Rectal smooth muscle tissue (tissue), 1 donor: ENCODE measurements at regions not wholly inside any gene's neighbourhood (a gene's known extent, or its start where the extent isn't known, plus 50 kb on each side); places are given as distances from the start of the nearest gene placed in this dataset.

ENCODE experiments used
- H3K27ac ChIP-seq: one replicate; pipeline ENCODE4 v1.7.0; 2013; ENCODE audit warnings: low read depth, low read length, inconsistent platforms
- H3K27me3 ChIP-seq: one replicate; pipeline ENCODE4 v1.7.0; 2013; ENCODE audit warnings: low read length; ENCODE audit not compliant: control insufficient read depth, insufficient read depth
- H3K36me3 ChIP-seq: one replicate; pipeline ENCODE4 v1.7.0; 2013; ENCODE audit warnings: low read length; ENCODE audit not compliant: control insufficient read depth, insufficient read depth
- H3K4me1 ChIP-seq: one replicate; pipeline ENCODE4 v1.7.0; 2013; ENCODE audit warnings: low read length; ENCODE audit not compliant: control insufficient read depth, insufficient read depth
- H3K4me3 ChIP-seq: one replicate; pipeline ENCODE4 v1.7.0; 2013; ENCODE audit warnings: low read length
- H3K9ac ChIP-seq: one replicate; pipeline ENCODE4 v1.7.0; 2013; ENCODE audit warnings: low read length

DNA sequence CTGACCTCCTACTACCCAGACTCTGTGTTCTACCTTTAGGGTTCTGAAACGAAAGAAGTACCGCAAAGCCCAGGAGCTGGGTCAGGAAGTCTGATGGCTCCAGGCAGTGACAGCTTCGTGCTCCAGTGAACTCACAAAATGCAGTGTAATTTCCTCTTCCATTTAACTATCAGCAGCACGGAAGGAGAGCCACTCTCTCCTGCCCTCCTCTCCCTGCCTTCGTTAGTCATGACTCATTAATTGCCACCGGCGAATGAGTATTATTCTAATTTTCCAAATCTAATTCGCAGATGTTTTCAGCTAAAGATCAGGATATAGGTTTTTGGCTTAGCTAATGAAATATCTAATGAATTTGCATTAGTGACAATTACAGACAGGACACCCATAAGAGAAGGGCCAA lies 1262.0 kb downstream of the TYW1 start:
- Histone ChIP-seq H3K27ac (no peak overlapping the region), H3K9ac (no peak overlapping the region), H3K4me1 (no peaks in the 10 kb centered on the region), H3K36me3 (no peaks in the 10 kb centered on the region), H3K27me3 (no peaks in the 10 kb centered on the region), H3K4me3 (no peak overlapping the region)

GRCh38 chr7:68265258-68265657 lies 1268.6 kb downstream of the TYW1 start:
- no peaks in the 10 kb centered on the region for H3K4me1 ChIP-seq
- H3K27me3 ChIP-seq = no peaks in the 10 kb centered on the region
- H3K27ac ChIP-seq = no peak overlapping the region
- H3K9ac ChIP-seq = no peak overlapping the region
- no peaks in the 10 kb centered on the region for H3K36me3 ChIP-seq
- no peak overlapping the region for H3K4me3 ChIP-seq

DNA sequence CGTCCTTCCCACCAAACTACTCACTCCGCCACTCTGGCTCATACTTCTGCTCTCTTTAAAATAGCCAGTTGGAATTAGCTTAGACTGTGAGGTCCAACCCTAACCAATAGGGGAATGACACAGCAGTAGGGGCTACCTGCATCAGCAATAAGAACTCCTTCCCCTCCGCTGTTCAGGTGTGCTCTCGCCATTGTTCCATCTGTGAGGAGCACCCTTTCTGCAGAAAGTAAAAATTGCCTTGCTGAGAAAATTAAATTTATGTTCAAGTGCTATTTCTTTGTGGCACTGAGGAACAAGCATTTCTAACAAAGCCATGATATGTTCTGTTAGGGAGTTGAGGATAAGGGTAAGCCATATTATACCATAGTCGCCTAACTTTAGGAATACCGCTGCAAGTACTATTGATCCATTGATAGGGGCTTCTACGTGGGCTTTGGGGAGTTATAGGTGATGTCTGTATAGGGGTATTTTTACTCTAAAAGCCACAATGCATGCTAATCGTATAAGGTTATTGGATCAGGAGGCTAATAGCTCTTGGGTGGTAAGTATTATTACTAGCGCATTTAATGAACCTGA lies 1269.5 kb downstream of the TYW1 start:
- H3K27ac ChIP-seq = no peak overlapping the region
- H3K9ac ChIP-seq = no peak overlapping the region
- no peaks in the 10 kb centered on the region for H3K36me3 ChIP-seq
- no peak overlapping the region for H3K4me3 ChIP-seq
- no peaks in the 10 kb centered on the region for H3K4me1 ChIP-seq
- H3K27me3 ChIP-seq = no peaks in the 10 kb centered on the region

DNA sequence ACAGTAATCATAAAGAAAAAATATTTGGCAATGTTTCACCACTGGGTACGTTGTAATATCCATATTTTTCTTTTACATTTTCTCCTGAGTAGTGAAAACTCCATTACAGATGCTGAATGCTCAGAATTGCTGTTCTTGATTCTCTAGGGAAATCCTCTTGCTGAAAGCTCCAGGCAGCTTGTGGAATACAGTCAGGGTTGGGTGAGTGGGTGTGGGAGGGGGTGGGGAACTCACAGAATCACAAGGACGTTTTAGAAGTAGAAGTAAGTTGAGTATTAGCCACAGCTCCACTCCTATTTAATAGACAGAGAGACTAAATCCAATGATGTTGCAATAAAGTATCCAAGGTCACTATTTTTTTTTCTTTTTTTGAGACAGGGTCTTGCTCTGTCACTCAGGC lies 1270.9 kb downstream of the TYW1 start:
- Histone ChIP-seq H3K27ac (no peak overlapping the region), H3K4me1 (no peaks in the 10 kb centered on the region), H3K9ac (no peak overlapping the region), H3K36me3 (no peaks in the 10 kb centered on the region), H3K27me3 (no peaks in the 10 kb centered on the region), H3K4me3 (no peak overlapping the region)

GRCh38 chr7:68269405-68269804 lies 1272.8 kb downstream of the TYW1 start:
- H3K27me3 ChIP-seq = no peaks in the 10 kb centered on the region
- H3K27ac ChIP-seq = no peak overlapping the region

DNA sequence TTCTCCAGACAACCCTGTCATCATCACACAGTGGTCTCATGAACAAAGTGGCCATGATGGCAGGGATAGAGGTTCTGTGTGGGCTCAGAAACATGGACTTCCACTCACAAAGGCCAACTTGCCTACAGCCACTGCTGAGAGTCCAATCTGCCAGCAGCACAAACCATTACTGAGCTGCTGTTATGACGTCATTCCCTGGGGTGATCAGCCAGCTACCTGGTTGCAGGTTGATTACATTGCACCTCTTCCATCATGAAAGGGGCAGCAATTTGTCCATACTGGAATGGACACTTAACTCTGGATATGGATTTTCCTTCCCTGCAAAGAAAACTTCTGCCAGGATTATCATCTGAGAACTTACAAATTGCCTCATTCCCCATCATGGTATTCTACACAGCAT lies 1275.9 kb downstream of the TYW1 start:
- H3K27me3 ChIP-seq = no peaks in the 10 kb centered on the region
- H3K36me3 ChIP-seq = no peaks in the 10 kb centered on the region
- no peak overlapping the region for H3K27ac ChIP-seq
- H3K9ac ChIP-seq = no peak overlapping the region
- no peaks in the 10 kb centered on the region for H3K4me1 ChIP-seq
- no peak overlapping the region for H3K4me3 ChIP-seq

More at GRCh38 chr7:68269405-68269804, 1272.8 kb downstream of the TYW1 start:
- no peak overlapping the region for H3K9ac ChIP-seq
- H3K4me3 ChIP-seq = no peak overlapping the region
- H3K4me1 ChIP-seq = no peaks in the 10 kb centered on the region
- H3K36me3 ChIP-seq = no peaks in the 10 kb centered on the region

GRCh38 chr7:68276725-68277124 lies 1280.1 kb downstream of the TYW1 start:
- no peaks in the 10 kb centered on the region for H3K36me3 ChIP-seq
- no peaks in the 10 kb centered on the region for H3K4me1 ChIP-seq
- H3K27ac ChIP-seq = no peak overlapping the region
- H3K27me3 ChIP-seq = no peaks in the 10 kb centered on the region
- no peak overlapping the region for H3K9ac ChIP-seq
- H3K4me3 ChIP-seq = no peak overlapping the region

DNA sequence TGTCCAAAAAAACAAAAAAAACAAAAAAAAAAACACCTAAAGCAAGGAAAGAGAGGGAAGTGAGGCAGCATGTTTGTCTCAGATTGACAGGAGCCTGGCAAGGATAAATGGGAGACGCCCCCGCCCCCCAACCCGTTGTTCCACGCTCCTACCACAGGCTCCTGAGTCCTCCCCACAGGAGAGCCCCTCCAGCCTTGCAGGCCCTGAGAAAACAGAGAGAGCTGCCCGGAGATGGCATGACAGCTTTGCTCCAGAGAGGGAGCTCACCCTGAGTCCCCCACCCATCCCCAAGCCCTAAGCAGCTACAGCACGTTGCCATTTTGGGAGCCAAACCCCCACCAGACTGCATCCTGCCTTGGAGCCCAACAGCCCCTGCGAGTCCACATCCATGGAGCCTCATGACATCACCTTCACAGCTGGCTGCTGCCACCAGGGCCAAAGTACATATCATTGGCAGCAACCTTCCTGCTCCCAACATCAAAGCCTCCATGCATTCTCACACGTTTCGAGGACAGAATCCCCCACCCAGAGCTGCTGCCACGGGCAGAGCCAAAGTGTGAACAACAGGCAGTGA lies 1283.3 kb downstream of the TYW1 start:
- no peaks in the 10 kb centered on the region for H3K27me3 ChIP-seq
- H3K4me3 ChIP-seq = no peak overlapping the region
- H3K36me3 ChIP-seq = no peaks in the 10 kb centered on the region
- H3K9ac ChIP-seq = no peak overlapping the region
- no peaks in the 10 kb centered on the region for H3K4me1 ChIP-seq
- no peak overlapping the region for H3K27ac ChIP-seq

GRCh38 chr7:68280931-68281330 lies 1284.3 kb downstream of the TYW1 start:
- Histone ChIP-seq H3K4me1 (no peaks in the 10 kb centered on the region), H3K4me3 (no peak overlapping the region)

DNA sequence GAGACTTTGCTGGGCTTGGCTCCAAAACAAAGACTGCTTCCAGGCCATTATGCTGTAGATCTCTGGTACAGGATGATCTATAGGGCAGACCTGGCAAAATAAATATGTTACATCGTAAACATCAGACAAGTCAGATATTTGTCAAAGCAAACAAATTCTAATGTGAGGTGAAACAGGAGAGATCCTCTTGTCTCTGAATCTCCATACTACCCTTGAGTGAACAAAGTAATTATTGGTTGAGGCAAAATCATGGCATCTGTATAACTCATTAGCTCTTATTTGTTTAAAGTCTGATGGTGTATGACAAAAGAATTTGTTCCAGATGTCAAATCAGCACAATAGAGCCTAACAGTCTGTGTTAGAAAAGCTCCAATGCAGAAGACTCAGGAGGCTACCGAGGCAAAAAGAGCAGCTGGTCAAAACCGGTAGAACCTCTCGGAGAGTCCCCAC lies 1291.5 kb downstream of the TYW1 start:
- Histone ChIP-seq H3K27me3 (no peaks in the 10 kb centered on the region), H3K4me3 (no peak overlapping the region), H3K4me1 (no peaks in the 10 kb centered on the region), H3K36me3 (no peaks in the 10 kb centered on the region), H3K9ac (no peak overlapping the region), H3K27ac (no peak overlapping the region)

More at GRCh38 chr7:68280931-68281330, 1284.3 kb downstream of the TYW1 start:
- H3K27ac ChIP-seq = no peak overlapping the region
- no peak overlapping the region for H3K9ac ChIP-seq
- H3K27me3 ChIP-seq = no peaks in the 10 kb centered on the region
- H3K36me3 ChIP-seq = no peaks in the 10 kb centered on the region

- H3K27me3 ChIP-seq = no peaks in the 10 kb centered on the region
Observed at GRCh38 chr7:68291710-68292109, 1295.1 kb downstream of the TYW1 start.

GRCh38 chr7:68295386-68295785 lies 1298.8 kb downstream of the TYW1 start:
- Histone ChIP-seq H3K4me1 (no peaks in the 10 kb centered on the region), H3K36me3 (no peaks in the 10 kb centered on the region), H3K4me3 (no peak overlapping the region), H3K27ac (no peak overlapping the region), H3K27me3 (no peaks in the 10 kb centered on the region), H3K9ac (no peak overlapping the region)

More at GRCh38 chr7:68291710-68292109, 1295.1 kb downstream of the TYW1 start:
- H3K9ac ChIP-seq = no peak overlapping the region
- H3K4me1 ChIP-seq = no peaks in the 10 kb centered on the region
- H3K27ac ChIP-seq = no peak overlapping the region
- H3K36me3 ChIP-seq = no peaks in the 10 kb centered on the region
- no peak overlapping the region for H3K4me3 ChIP-seq

DNA sequence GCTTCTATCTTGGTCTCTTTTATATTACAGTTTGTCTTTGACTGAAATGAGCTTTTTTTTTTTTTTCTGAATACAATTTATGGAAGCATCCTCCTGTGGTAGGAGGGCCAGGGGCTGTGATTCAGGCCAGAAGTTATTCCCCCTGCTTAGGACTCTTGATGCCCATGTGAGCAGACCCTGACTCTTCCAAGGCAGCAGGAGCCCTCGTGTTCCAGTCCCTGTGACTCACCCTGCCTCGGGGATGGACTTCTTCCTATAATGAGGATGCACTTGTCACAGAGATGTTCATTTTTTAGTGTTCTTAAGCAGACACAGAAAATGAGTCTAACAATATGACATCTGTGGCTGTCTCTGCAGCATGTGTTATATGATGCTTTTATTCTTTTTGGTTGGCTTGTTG lies 1293.7 kb upstream of the AUTS2 start:
- H3K4me1 ChIP-seq = no peaks in the 10 kb centered on the region
- no peaks in the 10 kb centered on the region for H3K36me3 ChIP-seq
- no peak overlapping the region for H3K9ac ChIP-seq
- no peak overlapping the region for H3K27ac ChIP-seq
- no peaks in the 10 kb centered on the region for H3K27me3 ChIP-seq
- no peak overlapping the region for H3K4me3 ChIP-seq
